LNCaP clone FGC (cell line): ENCODE measurements at regions not wholly inside any gene's neighbourhood (a gene's known extent, or its start where the extent isn't known, plus 50 kb on each side); places are given as distances from the start of the nearest gene placed in this dataset.

Experiments
- DNase-seq: peaks from one replicate; pipeline ENCODE4 v3.0.0-alpha.2; 2011; ENCODE audit warnings: low read depth
- H3K4me3 ChIP-seq: 2 replicates; pipeline ENCODE4 v1.5.1; 2011; ENCODE audit warnings: mild to moderate bottlenecking, low read depth, low read length, control low read depth
- TF ChIP-seq, protein P1 (sequence below): IDR thresholded peaks from 2 replicates; pipeline ENCODE4 v1.5.1; 2012; ENCODE audit warnings: mild to moderate bottlenecking; ENCODE audit not compliant: control insufficient read depth, insufficient read depth; ENCODE audit errors: extremely low read depth

DNA sequence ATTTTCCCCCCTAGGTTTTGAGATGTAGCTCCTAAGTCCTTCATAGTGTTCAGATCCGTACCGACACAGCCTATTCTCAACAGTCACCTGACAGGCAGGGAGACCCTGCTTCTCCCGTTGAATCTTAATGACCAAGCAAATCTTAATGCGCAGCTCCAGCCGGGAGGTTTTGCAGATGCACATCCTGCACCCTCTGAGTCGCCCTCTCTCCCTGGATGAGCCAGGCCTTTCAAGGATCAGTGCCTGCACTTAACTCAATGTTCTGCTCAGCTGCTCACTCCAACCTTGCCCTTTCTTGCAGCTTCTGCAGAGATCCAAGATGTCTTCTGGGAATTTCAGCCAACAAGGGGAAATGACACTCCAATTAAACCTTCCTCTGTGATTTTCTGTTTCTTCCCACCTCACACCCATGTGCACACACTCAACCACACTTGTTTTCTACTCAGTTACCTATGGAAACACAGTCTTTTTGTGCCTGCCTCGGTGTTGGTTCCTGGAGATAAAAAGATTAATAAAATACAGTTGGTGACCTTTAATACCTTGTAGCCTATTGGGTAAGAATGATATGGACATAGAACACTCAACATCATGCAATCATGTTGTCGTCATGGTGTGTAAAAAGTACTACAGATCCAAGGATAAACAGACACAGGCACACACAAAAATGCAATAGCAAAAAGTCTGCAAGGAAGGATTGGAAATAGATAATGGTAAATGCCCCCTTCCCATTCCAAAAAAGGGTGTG lies 76.9 kb upstream of the DYNLRB2 start:
- H3K4me3 ChIP-seq, result no peak overlapping the region
- DNase-seq, result no peak
- TF ChIP-seq, protein P1, sequence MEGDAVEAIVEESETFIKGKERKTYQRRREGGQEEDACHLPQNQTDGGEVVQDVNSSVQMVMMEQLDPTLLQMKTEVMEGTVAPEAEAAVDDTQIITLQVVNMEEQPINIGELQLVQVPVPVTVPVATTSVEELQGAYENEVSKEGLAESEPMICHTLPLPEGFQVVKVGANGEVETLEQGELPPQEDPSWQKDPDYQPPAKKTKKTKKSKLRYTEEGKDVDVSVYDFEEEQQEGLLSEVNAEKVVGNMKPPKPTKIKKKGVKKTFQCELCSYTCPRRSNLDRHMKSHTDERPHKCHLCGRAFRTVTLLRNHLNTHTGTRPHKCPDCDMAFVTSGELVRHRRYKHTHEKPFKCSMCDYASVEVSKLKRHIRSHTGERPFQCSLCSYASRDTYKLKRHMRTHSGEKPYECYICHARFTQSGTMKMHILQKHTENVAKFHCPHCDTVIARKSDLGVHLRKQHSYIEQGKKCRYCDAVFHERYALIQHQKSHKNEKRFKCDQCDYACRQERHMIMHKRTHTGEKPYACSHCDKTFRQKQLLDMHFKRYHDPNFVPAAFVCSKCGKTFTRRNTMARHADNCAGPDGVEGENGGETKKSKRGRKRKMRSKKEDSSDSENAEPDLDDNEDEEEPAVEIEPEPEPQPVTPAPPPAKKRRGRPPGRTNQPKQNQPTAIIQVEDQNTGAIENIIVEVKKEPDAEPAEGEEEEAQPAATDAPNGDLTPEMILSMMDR, result no peak

DNA sequence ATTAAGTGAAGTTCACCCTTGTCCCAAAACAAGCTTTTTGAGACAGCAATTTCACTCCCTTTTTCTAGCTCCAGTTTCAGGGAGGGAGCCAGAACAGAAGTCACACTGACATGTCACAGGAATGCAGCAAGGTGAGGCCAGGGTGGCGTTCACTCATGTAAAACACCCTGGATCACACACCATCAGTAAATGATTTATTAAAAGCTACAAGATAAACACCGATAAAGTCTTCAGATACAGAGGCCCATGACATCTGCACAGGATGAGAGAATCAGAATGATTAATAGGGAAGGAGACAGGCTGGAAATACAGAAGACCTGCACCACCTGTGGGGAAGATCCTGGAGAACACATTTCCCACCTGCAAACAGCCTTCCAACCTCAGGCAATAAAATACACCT lies 77.5 kb upstream of the DYNLRB2 start:
- DNase-seq, result no peak
- H3K4me3 ChIP-seq, result no peak overlapping the region
- TF ChIP-seq, protein P1, result no peak

DNA sequence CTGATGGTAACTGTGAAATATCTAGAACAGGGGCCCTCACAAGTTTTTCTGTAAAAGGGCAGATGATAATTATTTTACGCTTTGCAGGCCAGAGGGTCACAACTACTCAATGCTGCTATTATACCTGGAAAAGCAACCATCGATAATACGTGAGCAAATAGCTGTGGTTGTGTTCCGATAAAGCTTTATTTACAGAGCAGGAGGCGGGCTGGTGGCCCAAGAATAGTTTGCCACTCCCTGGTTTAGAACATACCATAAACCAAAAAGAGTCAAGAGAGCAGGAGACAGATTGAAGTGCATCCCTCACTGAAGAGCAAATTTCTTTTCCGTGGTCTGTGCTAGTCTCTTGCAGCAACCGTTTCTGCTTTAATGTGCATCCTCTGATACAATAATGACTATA lies 77.9 kb upstream of the DYNLRB2 start:
- TF ChIP-seq, protein P1, result no peak
- no peak overlapping the region for H3K4me3 ChIP-seq
- DNase-seq, result no peak

DNA sequence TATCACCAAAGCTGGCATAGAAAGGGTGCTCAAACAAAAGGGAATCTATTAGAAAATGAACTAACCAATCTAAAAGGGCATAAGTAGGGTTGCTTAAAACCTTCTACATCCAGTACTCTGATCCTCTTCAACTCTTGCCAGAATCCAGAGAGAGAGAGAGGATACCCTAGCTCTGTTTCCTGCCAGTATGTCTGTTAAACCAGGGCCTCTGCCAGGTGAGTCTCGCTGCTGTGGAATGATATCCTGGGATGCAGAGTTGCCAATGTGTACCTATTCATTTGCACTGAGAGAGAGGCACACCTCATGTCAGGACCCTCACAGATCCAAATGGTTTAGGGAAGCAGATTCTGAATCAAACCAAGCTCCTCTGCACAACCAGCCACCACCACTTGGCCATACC lies 79.8 kb upstream of the DYNLRB2 start:
- no peak for DNase-seq
- H3K4me3 ChIP-seq, result no peak overlapping the region
- TF ChIP-seq, protein P1, result no peak

DNA sequence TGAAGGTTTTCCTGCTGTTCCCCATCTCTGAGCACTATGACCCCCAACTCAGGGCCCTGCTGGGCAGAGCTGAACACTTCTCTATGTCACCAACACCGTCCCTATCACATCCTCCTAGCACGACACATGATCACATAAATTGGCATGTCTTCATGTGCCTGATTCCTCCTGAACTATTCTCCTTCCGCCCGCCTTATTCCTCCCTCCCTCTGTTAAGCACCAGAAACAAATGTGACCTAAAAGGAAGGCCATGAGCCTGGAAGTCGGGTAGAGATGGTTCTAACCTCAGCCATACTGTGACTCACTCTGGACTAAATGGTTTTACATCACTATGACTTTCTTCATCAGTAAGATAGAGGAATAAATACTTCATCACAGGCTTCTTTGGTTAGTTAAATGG lies 80.8 kb upstream of the DYNLRB2 start:
- DNase-seq, result no peak
- TF ChIP-seq, protein P1, result no peak

DNA sequence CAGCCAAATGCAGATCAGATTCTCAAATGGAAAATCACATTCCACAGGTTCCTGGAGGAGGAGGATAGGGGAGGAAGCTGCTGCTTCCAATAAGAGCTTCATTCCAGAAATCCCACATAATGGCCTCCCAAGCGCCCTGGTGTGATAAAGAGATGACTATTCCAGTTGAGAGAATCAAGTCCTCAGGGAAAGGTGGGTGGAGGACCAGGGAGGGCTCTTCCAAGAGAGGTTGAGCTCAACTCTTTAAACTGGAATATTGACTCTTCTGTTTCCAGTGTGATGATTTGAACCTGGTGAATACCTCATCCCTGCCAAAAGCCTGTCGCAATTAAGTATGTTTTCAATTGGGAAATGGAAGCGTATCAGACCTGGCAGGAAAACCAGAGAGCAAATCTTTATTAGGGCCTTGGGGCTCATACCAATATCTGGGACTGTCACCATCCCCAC lies 81.4 kb upstream of the DYNLRB2 start:
- no peak overlapping the region for H3K4me3 ChIP-seq
- DNase-seq, result no peak

More for the DNA sequence above, 80.8 kb upstream of the DYNLRB2 start:
- H3K4me3 ChIP-seq, result no peak overlapping the region

DNA sequence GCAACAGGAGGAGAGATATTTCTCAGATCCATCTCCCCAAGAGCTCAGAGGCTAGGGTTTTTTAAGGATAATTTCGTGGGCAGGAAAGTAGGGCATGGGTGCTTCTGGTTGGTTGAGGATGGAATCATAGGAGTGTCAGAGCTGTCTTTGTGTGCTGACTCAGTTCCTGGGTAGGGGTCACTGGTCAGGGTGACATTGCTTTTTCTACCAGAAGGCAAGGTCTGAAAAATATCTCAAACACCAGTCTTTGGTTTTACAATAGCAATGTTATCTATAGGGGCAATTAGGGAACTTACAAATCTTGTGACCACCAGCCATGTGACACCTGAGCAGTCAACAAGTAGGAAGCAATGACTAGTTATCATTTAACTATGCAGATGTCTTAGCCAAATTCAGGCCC lies 82.9 kb upstream of the DYNLRB2 start:
- no peak for DNase-seq
- H3K4me3 ChIP-seq, result no peak overlapping the region
- TF ChIP-seq, protein P1, result no peak

More for the DNA sequence above, 81.4 kb upstream of the DYNLRB2 start:
- TF ChIP-seq, protein P1, result no peak
